A673 (cell line): ENCODE measurements at regions not wholly inside any gene's neighbourhood (a gene's known extent, or its start where the extent isn't known, plus 50 kb on each side); places are given as distances from the start of the nearest gene placed in this dataset.

Experiments used
- CTCF ChIP-seq: fragments of 300-800, 200-600 bp; sonication (generic); conservative IDR thresholded peaks from 2 replicates; pipeline ENCODE4 v1.5.1; 2017; ENCODE audit warnings: low read depth, mild to moderate bottlenecking, antibody characterized with exemption, low read length, moderate library complexity, mixed read lengths
- EZH2 ChIP-seq: fragments of 200-600 bp; sonication (generic); IDR thresholded peaks from 2 replicates; pipeline ENCODE4 v1.6.1; 2017; ENCODE audit warnings: borderline replicate concordance, low read depth, mild to moderate bottlenecking, mixed read lengths, antibody characterized with exemption, low read length; ENCODE audit not compliant: poor library complexity, severe bottlenecking

- TF ChIP-seq CTCF (no peak), EZH2 (no peak)
These were observed 109.9 kb upstream of the SSBP2 start for GRCh38 chr5:81860778-81861177.
